GM12874 (cell line): ENCODE measurements at regions not wholly inside any gene's neighbourhood (a gene's known extent, or its start where the extent isn't known, plus 50 kb on each side); places are given as distances from the start of the nearest gene placed in this dataset.

Experiments
- TF ChIP-seq, protein P1 (sequence below): IDR thresholded peaks from 2 replicates; pipeline ENCODE4 v1.5.1; 2011; ENCODE audit warnings: low read depth, mild to moderate bottlenecking, control low read depth, low read length, moderate library complexity; ENCODE audit not compliant: insufficient read depth

DNA sequence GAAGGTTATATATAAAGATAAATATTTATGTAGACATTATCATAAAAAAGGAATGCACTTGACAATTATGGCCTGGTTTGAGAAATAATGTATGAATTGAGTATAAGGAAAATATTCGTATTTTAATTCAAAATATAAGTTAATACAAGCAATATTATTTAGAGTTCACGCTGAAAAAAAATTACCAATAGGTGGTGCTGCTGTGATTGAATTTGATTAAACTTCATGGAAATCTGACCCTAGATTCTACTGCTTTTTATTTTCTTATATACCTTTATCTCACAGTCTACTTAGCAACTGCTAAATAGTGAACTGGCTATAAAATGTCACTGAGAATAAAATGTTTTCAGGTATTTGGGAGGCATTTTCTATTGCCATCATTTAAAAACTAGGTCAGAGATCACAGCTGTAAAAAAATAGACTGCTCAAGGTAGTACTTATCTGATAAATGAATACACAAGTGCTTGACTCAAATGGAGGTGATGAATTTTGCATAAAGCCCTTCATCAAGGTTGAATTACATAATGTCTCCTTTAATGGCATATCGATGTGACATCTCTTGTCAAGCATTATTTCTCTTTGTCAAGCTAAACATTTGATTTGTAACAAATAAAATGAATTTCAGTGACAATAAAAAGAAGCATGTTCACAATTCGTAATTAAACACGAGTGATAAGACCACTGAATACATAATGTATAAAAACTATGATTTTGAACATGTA, 1638.8 kb upstream of the PCDH7 start:
- TF ChIP-seq, protein P1, sequence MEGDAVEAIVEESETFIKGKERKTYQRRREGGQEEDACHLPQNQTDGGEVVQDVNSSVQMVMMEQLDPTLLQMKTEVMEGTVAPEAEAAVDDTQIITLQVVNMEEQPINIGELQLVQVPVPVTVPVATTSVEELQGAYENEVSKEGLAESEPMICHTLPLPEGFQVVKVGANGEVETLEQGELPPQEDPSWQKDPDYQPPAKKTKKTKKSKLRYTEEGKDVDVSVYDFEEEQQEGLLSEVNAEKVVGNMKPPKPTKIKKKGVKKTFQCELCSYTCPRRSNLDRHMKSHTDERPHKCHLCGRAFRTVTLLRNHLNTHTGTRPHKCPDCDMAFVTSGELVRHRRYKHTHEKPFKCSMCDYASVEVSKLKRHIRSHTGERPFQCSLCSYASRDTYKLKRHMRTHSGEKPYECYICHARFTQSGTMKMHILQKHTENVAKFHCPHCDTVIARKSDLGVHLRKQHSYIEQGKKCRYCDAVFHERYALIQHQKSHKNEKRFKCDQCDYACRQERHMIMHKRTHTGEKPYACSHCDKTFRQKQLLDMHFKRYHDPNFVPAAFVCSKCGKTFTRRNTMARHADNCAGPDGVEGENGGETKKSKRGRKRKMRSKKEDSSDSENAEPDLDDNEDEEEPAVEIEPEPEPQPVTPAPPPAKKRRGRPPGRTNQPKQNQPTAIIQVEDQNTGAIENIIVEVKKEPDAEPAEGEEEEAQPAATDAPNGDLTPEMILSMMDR: no peak

DNA sequence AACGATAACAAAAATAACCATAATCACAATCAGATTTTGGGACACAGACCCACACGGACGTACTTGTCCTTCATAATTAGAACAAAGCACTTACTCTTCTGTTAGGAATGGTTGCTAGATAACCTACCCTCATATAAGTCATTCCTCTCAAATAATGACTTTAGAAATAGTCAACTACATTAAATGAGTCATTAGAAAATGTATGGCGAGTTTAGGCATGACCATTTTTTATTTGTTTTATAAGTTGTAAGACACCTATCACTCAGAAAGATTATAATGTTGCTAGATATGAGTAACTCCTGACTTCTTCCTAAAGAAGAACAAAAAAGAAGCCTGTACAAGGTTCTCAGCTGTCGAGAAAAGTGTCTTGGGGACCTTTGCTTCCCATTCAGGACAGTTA, 1637.5 kb upstream of the PCDH7 start:
- TF ChIP-seq, protein P1: no peak

DNA sequence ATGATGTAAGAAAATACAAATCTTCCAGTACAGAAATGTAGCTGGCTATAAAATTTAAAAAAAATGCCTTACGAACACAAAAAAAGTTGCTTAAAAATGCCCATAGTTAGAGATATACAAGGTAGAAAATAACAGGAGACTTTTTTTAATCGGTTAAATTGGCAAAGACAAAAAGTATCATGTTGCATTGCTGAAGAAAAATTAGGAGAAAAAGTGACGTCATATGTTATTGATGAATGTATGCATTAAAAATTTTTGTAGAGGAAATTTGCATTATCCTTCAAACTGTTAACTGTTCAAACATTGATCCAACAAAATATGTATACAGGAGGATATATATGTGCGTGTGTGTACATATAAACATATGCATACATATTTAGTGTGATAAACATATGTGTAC, 1634.4 kb upstream of the PCDH7 start:
- TF ChIP-seq, protein P1: no peak

DNA sequence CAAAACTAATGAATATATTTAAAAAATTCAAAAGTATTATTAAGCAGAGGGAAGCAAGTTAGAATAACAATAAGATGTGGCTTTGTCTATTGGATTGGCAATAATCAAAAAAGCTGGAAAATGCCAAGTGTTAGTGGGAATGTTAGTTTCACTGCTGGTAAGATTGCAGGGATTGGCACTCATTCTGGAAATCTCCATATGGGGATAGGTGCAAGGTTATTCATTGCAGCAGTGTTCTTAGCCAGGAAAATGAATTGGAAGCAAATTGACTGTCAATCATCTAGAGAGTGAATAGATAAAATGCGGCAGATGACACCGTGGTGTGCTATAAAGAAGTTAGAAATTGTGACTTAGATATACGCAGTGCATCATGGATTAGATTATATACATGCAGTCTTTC, 1615.5 kb upstream of the PCDH7 start:
- TF ChIP-seq, protein P1: no peak

DNA sequence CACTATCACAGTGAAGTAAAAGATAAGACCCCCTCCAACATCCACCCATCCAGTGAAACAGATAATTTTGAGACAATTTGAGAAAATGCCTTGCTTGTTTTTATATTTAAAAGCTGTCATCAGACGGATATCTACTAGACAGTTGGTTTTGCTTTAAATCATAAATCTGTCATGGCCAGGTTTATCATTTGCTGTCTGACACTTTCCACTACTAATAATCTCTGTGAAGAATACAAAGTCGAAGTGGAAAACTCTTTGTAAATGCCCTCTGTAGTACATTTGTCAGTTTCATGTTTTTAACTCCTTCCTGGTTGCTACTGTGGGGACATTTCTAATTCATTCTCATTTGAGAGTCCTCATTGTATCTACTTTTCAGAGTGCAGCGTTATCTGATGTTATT, 1606.2 kb upstream of the PCDH7 start:
- TF ChIP-seq, protein P1: no peak

DNA sequence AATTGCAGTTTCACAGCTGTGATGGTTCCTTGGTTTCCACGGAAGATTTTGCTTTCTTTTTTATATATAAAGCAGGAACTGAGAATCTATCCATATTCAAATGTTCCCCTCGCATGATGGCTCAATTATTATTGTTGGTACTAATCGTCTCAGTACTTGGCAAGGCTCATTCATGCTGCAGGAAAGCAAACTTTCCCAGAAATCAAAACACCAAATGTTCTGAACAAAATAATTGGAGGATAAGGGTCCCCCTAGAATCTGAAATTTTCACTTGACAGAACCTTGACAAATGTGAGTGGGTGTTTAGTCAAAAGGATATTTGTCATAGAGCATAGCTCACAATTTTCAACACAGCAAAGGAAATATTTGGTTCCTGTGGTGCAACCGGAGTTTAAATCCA, 1598.6 kb upstream of the PCDH7 start:
- TF ChIP-seq, protein P1: no peak

DNA sequence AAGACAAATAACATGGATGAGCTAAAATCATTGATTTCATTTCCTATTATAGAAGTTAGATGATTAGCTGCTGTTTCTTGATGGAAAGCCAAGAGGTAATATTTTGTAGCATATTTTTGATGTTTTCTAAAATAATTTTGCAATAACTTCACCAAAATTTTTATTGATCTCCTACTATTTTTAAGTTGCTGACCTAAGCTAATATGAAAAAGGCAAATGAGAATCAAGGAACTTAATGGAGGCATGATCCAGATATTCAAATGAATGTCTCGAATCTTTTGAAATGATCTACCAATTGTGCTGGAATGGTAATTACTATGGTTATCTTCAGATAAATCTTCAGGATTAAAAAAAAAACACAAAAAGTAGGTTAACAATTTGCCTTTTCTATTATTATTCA, 1591.4 kb upstream of the PCDH7 start:
- TF ChIP-seq, protein P1: no peak
